Erythroblast (primary cell): ENCODE measurements at regions not wholly inside any gene's neighbourhood (a gene's known extent, or its start where the extent isn't known, plus 50 kb on each side); places are given as distances from the start of the nearest gene placed in this dataset.

Experiments
- GATA1 ChIP-seq: IDR thresholded peaks from 2 replicates; pipeline ENCODE4 v1.6.1; 2011; ENCODE audit warnings: low read depth, mild to moderate bottlenecking, control low read depth, low read length, moderate library complexity
- POLR2A ChIP-seq: IDR thresholded peaks from 2 replicates; pipeline ENCODE4 v1.6.1; 2011; ENCODE audit warnings: mild to moderate bottlenecking, low read length

- TF ChIP-seq POLR2A (no peak), GATA1 (no peak)
These were observed 168.7 kb downstream of the KCNS3 start for GRCh38 chr2:18047213-18047611.
